Stimulated activated CD8-positive, alpha-beta memory T cell treated with anti-CD3 and anti-CD28 coated beads, Interleukin-15, amount 100 ng/mL, for 1 hour (primary cell): ENCODE measurements at regions not wholly inside any gene's neighbourhood (a gene's known extent, or its start where the extent isn't known, plus 50 kb on each side); places are given as distances from the start of the nearest gene placed in this dataset.

Experiments
- DNase-seq: peaks from one replicate; pipeline ENCODE4 v3.0.0-alpha.2; 2020; ENCODE audit warnings: low read depth

DNA sequence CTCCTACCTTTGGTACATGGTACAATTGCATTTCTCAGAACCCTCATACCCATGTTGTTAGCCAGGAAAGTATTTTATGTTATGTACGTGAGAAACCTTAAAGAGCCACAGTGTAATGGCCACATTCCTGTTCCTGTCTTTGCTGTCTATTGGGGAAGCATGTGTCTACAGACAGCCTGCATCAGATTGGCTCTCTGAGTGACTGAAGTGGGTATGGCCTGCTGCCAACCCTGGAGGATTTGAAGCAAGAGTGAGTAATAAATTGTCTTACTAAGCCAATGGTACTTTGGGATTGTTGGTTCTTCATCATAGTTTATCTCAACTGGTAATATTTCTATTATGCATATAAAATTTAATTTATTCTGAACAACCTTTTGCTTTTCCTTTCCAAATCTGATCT lies 574.1 kb downstream of the LMO7 start:
- DNase-seq = no peak

- no peak for DNase-seq
Observed at GRCh38 chr13:76198568-76199163, 562.5 kb downstream of the LMO7 start.

- no peak for DNase-seq
Observed at GRCh38 chr13:76189882-76190519, 553.9 kb downstream of the LMO7 start.

- no peak for DNase-seq
Observed at GRCh38 chr13:76175961-76176725, 540.0 kb downstream of the LMO7 start.

DNA sequence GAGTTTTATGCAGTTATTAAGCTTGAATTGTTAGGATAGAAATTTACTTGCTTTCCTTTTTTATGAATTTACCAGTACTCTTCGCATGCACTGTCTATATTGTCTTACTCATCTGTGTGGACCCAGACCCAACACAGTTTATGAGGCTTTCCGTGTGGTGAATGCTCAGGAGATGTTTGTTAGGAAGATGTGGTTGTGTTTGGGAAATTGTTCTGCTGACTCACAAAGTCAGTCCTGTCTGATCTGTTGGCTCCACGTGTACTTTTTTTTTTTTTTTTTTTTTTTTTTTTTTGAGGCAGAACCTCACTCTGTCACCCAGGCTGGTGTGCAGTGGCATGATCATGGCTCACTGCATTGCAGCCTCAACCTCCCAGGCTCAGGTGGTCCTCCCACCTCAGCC lies 532.5 kb downstream of the LMO7 start:
- no peak for DNase-seq

GRCh38 chr13:76164290-76164689 lies 528.2 kb downstream of the LMO7 start:
- DNase-seq = no peak

GRCh38 chr13:76163761-76164160 lies 527.6 kb downstream of the LMO7 start:
- no peak for DNase-seq

- DNase-seq = no peak
Observed at GRCh38 chr13:76160961-76161925, 525.1 kb downstream of the LMO7 start.

DNA sequence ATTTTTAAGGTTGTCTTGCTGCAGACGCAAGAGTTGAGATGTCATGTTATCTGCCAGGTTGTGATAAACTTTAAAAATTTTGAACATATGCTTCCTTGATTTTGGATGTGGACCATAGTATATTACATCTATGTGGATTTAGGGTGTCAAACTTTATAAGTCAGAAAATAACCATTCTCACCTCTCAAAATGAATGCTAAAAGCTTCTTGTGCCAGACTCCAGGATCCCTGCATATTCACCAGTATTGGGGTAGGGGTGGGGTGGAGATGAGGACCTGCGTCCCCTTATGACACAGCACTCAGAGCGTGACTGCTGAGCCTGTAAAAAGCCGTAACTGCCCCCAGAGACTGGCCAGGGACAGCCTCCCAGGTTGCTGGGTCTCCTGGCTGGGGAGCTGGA lies 524.4 kb downstream of the LMO7 start:
- DNase-seq = no peak

DNA sequence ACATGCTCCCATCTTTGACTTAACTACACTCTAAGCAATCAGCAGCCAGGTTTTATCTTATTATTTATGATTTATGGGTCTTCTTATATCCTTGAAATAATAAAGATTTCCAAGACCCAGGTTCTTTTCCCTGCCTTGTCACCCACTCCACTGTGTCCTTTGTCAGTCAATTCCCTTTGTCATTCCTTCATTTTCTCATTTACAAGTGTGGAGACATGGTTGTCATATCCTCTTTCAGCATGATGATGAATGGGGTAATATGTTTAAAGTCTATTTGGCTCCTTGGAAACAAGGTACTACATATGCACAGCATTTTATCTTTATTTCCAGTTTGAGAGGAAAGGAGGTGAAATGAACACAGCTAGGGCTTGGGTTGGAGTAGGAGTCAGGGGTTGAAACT lies 521.8 kb downstream of the LMO7 start:
- no peak for DNase-seq

- DNase-seq = no peak
Observed at GRCh38 chr13:76153239-76153638, 517.1 kb downstream of the LMO7 start.

DNA sequence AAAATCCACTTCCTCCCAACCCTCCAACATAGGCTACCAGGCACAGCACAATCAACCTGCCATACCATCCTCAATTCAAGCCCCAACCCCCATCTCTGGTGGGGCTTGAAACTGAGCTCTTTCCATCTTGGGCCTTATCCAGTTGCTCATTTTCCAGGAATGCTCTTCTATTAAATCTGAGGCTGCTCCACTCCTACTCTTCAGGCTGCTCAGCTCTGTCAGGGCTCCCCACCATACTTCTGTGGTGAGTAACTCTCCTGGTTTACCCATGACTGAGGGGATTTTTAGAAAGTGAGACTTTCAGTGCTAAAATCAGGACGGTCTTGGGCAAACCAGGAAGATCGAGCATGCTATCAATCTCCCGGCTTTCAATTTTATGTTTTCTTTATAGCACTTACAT lies 512.8 kb downstream of the LMO7 start:
- DNase-seq = no peak

- DNase-seq = no peak
Observed at GRCh38 chr13:76148374-76148773, 512.2 kb downstream of the LMO7 start.

GRCh38 chr13:76132532-76132931 lies 496.4 kb downstream of the LMO7 start:
- no peak for DNase-seq

GRCh38 chr13:76131551-76131950 lies 495.4 kb downstream of the LMO7 start:
- no peak for DNase-seq

GRCh38 chr13:76129305-76130000 lies 493.3 kb downstream of the LMO7 start:
- no peak for DNase-seq

- no peak for DNase-seq
Observed at GRCh38 chr13:76127922-76128321, 491.8 kb downstream of the LMO7 start.

- DNase-seq = no peak
Observed at GRCh38 chr13:76123548-76123947, 487.4 kb downstream of the LMO7 start.

DNA sequence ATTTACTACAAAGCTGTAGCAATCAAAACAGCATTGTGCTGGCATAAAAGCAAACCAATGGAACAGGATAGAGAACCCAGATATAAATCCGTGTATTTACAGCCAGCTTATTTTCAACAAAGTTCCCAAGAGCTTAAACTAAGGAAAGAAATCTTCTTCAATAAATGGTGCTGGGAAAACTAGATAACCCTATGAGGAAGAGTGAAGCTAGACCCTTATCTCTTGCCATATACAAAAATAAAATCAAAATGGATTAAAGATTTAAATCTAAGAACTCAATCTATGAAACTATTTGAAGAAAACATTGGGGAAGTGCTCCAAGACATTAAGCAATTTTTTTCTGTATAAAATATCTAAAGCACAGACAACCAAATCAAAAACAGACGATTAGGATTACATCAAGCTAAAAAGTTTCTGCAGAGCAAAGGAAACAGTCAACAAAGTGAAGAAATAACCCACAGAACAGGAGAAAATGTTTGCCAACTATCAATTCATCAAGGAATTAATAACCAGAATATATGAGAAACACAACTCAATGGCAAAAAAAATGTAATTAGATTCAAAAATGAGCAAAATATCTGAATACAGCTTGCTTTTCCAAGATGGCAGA lies 480.7 kb downstream of the LMO7 start:
- no peak for DNase-seq

DNA sequence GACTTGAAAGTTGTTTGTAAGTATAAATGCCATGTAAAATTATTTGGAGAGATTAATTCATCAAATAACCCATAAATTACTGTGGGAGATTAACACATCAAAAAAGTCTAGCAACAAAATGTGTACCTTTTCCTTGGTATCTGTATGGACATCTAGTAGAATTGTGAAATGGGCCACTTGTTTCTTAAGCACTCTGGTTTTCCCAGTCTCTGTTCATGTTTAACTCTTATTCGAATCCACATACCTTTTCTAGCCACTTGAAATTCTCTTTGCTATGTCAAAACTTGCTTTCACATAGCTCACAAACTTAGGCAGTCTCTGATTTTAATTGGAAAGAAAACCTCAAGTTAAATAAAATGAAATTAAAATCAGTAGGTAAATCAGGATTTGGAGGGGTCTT lies 470.6 kb downstream of the LMO7 start:
- no peak for DNase-seq

- DNase-seq = no peak
Observed at GRCh38 chr13:76094645-76095044, 458.5 kb downstream of the LMO7 start.
